Activated naive CD8-positive, alpha-beta T cell treated with anti-CD3 and anti-CD28 coated beads for 36 hours (primary cell): ENCODE measurements at regions not wholly inside any gene's neighbourhood (a gene's known extent, or its start where the extent isn't known, plus 50 kb on each side); places are given as distances from the start of the nearest gene placed in this dataset.

ENCODE experiments used
- DNase-seq: peaks from one replicate; pipeline ENCODE4 v3.0.0; 2021
- H3K27ac Mint-ChIP-seq: one replicate; pipeline ENCODE4 v1.8.0; 2022; ENCODE audit warnings: mild to moderate bottlenecking, moderate library complexity, mixed read lengths
- H3K27me3 Mint-ChIP-seq: one replicate; pipeline ENCODE4 v1.8.0; 2022; ENCODE audit warnings: mild to moderate bottlenecking, mixed read lengths
- H3K36me3 Mint-ChIP-seq: one replicate; pipeline ENCODE4 v1.8.0; 2021; ENCODE audit warnings: mild to moderate bottlenecking, mixed read lengths
- H3K4me1 Mint-ChIP-seq: one replicate; pipeline ENCODE4 v1.8.0; 2021; ENCODE audit warnings: mixed read lengths
- H3K4me3 Mint-ChIP-seq: one replicate; pipeline ENCODE4 v1.8.0; 2022; ENCODE audit warnings: mild to moderate bottlenecking, moderate library complexity, mixed read lengths
- H3K9me3 Mint-ChIP-seq: one replicate; pipeline ENCODE4 v1.8.0; 2022; ENCODE audit warnings: mixed read lengths

- Mint-ChIP-seq H3K4me3 (no peak overlapping the region), H3K36me3 (no peaks in the 10 kb centered on the region), H3K27me3 (no peaks in the 10 kb centered on the region), H3K9me3 (peaks cover 2% of the 10 kb centered on the region), H3K4me1 (no peaks in the 10 kb centered on the region), H3K27ac (no peak overlapping the region)
- DNase-seq: no peak
Observed at GRCh38 chr12:23426328-23426727, 523.1 kb downstream of the SOX5 start.

- no peak for DNase-seq
- no peak overlapping the region for H3K27ac Mint-ChIP-seq
- H3K4me1 Mint-ChIP-seq: no peaks in the 10 kb centered on the region
- no peaks in the 10 kb centered on the region for H3K27me3 Mint-ChIP-seq
- H3K36me3 Mint-ChIP-seq: no peaks in the 10 kb centered on the region
- peaks cover 4% of the 10 kb centered on the region for H3K9me3 Mint-ChIP-seq
- H3K4me3 Mint-ChIP-seq: no peak overlapping the region
Observed at GRCh38 chr12:23428758-23429157, 520.7 kb downstream of the SOX5 start.

DNA sequence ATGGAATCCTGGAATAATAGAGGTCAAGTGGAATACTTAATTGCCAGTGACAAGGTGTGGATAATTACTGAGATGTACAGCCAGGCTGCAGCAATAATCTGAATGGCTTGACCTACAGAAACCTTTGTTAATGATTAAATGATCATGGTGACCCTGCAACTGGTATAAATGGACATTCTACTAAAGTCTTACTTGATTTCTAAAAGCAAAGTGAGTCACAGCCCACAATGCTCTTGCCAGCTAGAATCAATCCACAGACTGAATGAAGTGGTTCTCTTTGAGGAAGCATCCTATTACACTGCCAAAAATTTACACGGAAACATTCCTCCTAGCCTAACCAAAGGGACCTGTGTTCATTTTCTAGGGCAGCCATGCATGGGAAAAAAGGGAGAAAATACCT is 518.5 kb downstream of the SOX5 start:
- H3K27ac Mint-ChIP-seq: no peak overlapping the region
- H3K27me3 Mint-ChIP-seq: no peaks in the 10 kb centered on the region
- H3K4me3 Mint-ChIP-seq: no peak overlapping the region
- peaks cover 11% of the 10 kb centered on the region for H3K9me3 Mint-ChIP-seq
- no peak for DNase-seq
- H3K36me3 Mint-ChIP-seq: no peaks in the 10 kb centered on the region
- no peaks in the 10 kb centered on the region for H3K4me1 Mint-ChIP-seq

- no peak overlapping the region for H3K27ac Mint-ChIP-seq
- no peaks in the 10 kb centered on the region for H3K4me1 Mint-ChIP-seq
- no peak for DNase-seq
- no peaks in the 10 kb centered on the region for H3K27me3 Mint-ChIP-seq
- no peak overlapping the region for H3K4me3 Mint-ChIP-seq
- H3K36me3 Mint-ChIP-seq: no peaks in the 10 kb centered on the region
- H3K9me3 Mint-ChIP-seq: peaks cover 12% of the 10 kb centered on the region
Observed at GRCh38 chr12:23433121-23433520, 516.3 kb downstream of the SOX5 start.

- Mint-ChIP-seq H3K36me3 (no peaks in the 10 kb centered on the region), H3K27me3 (no peaks in the 10 kb centered on the region), H3K4me3 (no peak overlapping the region), H3K27ac (no peak overlapping the region), H3K9me3 (peaks cover 16% of the 10 kb centered on the region), H3K4me1 (no peaks in the 10 kb centered on the region)
- DNase-seq: no peak
Observed at GRCh38 chr12:23434154-23434553, 515.3 kb downstream of the SOX5 start.

DNA sequence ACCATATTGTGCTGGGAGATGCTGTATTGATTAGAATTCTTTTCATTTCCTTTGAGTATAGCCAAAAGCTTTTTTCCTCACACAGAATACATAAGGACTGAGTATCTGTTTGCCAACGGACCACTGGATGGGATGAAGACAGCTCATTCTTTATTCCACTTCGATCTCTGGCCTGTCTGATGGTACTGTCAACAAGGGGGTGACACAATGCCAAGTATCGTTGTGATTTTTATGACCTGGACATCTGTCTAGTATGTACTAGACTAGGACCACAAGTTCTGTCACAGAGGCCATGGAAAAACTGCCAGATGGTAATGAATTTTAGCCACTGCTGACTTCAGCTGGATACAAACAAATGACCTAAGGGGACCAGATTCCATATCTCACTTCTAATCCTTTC is 502.7 kb downstream of the SOX5 start:
- no peak overlapping the region for H3K27ac Mint-ChIP-seq
- no peaks in the 10 kb centered on the region for H3K36me3 Mint-ChIP-seq
- no peak overlapping the region for H3K4me3 Mint-ChIP-seq
- no peak for DNase-seq
- H3K9me3 Mint-ChIP-seq: no peaks in the 10 kb centered on the region
- no peaks in the 10 kb centered on the region for H3K4me1 Mint-ChIP-seq
- no peaks in the 10 kb centered on the region for H3K27me3 Mint-ChIP-seq

DNA sequence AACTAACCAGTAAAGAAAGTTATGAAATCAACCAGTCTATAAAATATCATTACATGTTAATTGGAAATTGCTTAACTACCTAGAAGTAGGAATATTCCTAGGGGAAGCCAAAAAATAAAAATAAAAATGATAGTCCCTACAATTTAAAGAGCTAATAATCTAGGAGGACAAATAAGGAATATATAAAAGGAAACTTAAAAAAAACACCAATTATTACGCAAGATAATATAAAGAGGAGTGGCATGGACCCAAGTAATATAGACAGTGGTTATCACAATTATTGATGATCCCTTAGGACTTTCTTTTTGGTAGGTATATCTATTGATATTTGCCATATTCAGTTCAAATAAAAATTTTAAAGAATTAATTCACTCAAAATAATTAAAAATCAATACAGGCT is 498.7 kb downstream of the SOX5 start:
- no peaks in the 10 kb centered on the region for H3K4me1 Mint-ChIP-seq
- peaks cover 4% of the 10 kb centered on the region for H3K9me3 Mint-ChIP-seq
- H3K4me3 Mint-ChIP-seq: no peak overlapping the region
- H3K36me3 Mint-ChIP-seq: no peaks in the 10 kb centered on the region
- H3K27me3 Mint-ChIP-seq: no peaks in the 10 kb centered on the region
- DNase-seq: no peak
- no peak overlapping the region for H3K27ac Mint-ChIP-seq

DNA sequence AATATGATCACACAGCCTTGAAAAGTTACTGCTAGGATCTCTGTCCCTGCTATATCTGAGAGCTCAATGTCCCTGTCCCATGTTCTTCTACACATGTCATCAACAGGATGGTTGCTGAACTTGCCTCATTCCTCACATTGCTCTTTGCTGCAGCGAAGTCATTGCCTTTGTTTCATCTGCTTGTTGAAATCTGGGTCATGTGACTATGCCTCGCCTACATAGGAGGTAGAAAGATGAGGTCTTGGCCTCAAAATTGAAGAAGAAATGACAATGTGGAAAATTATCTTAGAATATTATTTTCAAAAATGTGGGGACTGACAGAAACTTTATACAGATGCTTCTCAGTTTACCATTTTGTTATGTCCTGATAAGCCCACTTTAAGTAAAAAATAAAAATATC is 494.2 kb downstream of the SOX5 start:
- Mint-ChIP-seq H3K4me3 (no peak overlapping the region), H3K36me3 (no peaks in the 10 kb centered on the region), H3K9me3 (peaks cover 7% of the 10 kb centered on the region), H3K27ac (no peak overlapping the region), H3K27me3 (no peaks in the 10 kb centered on the region), H3K4me1 (no peaks in the 10 kb centered on the region)
- DNase-seq: no peak

DNA sequence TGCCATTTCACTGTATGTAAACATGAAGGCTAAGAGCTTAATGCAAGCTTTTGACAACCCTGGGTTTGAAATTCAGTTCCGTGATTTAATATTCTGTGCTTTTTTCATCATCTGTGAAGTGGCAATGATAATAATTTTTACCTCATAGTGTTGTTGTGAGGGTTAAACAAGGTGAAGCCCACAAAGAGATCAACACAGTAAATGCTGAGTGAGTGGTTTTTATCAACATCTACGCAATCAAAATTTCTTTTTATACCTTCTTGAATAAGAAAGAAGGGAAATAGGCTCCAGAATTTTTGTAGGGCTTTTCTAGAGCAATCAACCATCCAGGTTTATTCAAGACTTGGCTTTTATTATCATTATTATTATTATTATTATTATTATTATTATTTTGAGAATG is 490.8 kb downstream of the SOX5 start:
- H3K27ac Mint-ChIP-seq: no peak overlapping the region
- no peak for DNase-seq
- peaks cover 3% of the 10 kb centered on the region for H3K9me3 Mint-ChIP-seq
- no peaks in the 10 kb centered on the region for H3K4me1 Mint-ChIP-seq
- no peaks in the 10 kb centered on the region for H3K36me3 Mint-ChIP-seq
- H3K4me3 Mint-ChIP-seq: no peak overlapping the region
- H3K27me3 Mint-ChIP-seq: no peaks in the 10 kb centered on the region

DNA sequence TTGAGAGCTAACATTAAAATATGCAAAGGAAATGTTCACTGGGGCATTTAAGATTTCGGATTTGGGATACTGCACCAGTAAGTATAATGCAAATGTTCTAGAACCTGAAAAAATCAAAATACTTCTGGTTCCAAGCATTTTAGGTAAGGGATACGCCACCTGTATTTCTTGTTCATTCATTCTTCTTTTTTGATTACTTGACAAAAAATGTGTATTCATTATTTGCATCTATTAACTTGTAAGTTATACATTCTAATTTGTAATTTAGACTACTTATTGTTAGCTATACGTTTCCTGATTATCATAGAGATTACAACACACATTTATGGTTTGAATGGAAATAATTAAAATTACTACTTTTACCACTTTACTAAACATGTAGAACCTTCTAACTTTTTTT is 486.9 kb downstream of the SOX5 start:
- Mint-ChIP-seq H3K4me3 (no peak overlapping the region), H3K27ac (no peak overlapping the region), H3K4me1 (no peaks in the 10 kb centered on the region), H3K36me3 (no peaks in the 10 kb centered on the region), H3K27me3 (no peaks in the 10 kb centered on the region), H3K9me3 (peaks cover 14% of the 10 kb centered on the region)
- no peak for DNase-seq

DNA sequence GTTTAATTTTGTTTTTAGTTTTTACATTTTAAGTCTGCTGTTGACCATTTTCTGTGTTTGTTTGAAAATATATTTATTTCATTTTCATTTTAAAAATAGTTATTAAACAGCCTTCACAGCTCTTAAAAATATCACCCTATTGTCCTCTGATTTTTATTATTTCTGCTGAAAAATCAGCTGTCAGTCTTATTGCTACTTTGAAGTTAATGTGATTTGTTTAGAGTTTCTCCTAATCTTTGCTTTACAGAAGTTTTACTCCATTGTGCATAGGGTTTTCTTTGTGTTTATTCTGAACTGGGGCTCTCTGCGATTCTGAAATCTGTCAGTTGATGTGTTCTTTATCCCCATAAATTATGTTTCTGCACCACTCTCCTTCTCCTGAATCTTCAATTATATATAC is 486.3 kb downstream of the SOX5 start:
- Mint-ChIP-seq H3K36me3 (no peaks in the 10 kb centered on the region), H3K4me3 (no peak overlapping the region), H3K4me1 (no peaks in the 10 kb centered on the region), H3K27me3 (no peaks in the 10 kb centered on the region), H3K27ac (no peak overlapping the region), H3K9me3 (peaks cover 16% of the 10 kb centered on the region)
- no peak for DNase-seq

GRCh38 chr12:23464241-23464812 is 485.1 kb downstream of the SOX5 start:
- H3K9me3 Mint-ChIP-seq: peaks cover 16% of the 10 kb centered on the region
- H3K4me1 Mint-ChIP-seq: no peaks in the 10 kb centered on the region
- H3K4me3 Mint-ChIP-seq: no peak overlapping the region
- H3K36me3 Mint-ChIP-seq: no peaks in the 10 kb centered on the region
- DNase-seq: no peak
- no peak overlapping the region for H3K27ac Mint-ChIP-seq
- no peaks in the 10 kb centered on the region for H3K27me3 Mint-ChIP-seq

GRCh38 chr12:23472329-23472971 is 477.0 kb downstream of the SOX5 start:
- DNase-seq: no peak
- Mint-ChIP-seq H3K4me1 (no peaks in the 10 kb centered on the region), H3K4me3 (no peak overlapping the region), H3K36me3 (no peaks in the 10 kb centered on the region), H3K9me3 (peaks cover 24% of the 10 kb centered on the region), H3K27ac (no peak overlapping the region), H3K27me3 (no peaks in the 10 kb centered on the region)

DNA sequence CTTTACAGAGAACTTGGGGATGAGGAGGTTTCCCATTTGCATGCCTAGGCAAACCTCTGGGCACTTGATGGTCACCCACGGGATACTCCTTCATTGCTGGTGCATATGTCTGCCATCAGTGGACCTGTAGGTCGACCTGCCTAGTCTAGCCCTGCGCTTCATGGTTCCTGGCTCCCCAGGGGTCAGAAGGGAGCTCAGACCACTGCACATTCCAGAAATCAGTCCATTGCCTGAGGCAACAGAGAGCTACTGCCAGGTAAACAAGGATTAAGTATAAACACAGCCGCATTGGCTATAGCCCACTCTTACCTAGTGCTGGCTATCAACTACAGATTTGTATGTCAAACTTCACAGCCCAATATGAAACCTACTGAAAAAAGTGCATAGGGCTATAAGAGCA is 476.4 kb downstream of the SOX5 start:
- Mint-ChIP-seq H3K4me1 (no peaks in the 10 kb centered on the region), H3K36me3 (no peaks in the 10 kb centered on the region), H3K4me3 (no peak overlapping the region), H3K9me3 (peaks cover 25% of the 10 kb centered on the region), H3K27me3 (no peaks in the 10 kb centered on the region), H3K27ac (no peak overlapping the region)
- DNase-seq: no peak

- no peak overlapping the region for H3K27ac Mint-ChIP-seq
Observed at GRCh38 chr12:23474438-23474976, 475.0 kb downstream of the SOX5 start.

More at GRCh38 chr12:23474438-23474976, 475.0 kb downstream of the SOX5 start:
- H3K4me1 Mint-ChIP-seq: no peaks in the 10 kb centered on the region
- no peaks in the 10 kb centered on the region for H3K36me3 Mint-ChIP-seq
- H3K27me3 Mint-ChIP-seq: no peaks in the 10 kb centered on the region
- H3K9me3 Mint-ChIP-seq: peaks cover 35% of the 10 kb centered on the region
- H3K4me3 Mint-ChIP-seq: no peak overlapping the region
- no peak for DNase-seq
